ENCODE measurements at regions not wholly inside any gene's neighbourhood (a gene's known extent, or its start where the extent isn't known, plus 50 kb on each side); places are given as distances from the start of the nearest gene placed in this dataset.

DNA sequence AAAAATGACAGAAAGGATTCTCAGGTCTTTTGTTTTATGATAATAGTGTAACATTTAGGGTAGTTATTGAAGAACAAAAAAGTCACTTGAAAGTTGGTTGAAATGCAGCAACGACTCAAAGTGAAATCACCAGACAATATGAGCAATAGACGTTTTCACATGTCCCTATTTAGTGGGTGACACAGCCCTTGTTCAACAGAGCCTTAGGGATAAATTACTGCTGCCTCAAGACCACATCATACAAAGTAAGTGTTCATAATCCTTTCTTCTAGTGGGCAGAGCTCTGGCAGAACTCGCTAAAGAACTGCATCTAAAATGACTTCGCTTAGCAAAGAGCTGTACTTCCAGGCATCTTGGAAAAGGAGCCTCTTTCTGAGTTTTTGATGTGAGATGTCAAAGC lies 128.5 kb upstream of the LMNTD1 start:
- TF ChIP-seq, protein P1, sequence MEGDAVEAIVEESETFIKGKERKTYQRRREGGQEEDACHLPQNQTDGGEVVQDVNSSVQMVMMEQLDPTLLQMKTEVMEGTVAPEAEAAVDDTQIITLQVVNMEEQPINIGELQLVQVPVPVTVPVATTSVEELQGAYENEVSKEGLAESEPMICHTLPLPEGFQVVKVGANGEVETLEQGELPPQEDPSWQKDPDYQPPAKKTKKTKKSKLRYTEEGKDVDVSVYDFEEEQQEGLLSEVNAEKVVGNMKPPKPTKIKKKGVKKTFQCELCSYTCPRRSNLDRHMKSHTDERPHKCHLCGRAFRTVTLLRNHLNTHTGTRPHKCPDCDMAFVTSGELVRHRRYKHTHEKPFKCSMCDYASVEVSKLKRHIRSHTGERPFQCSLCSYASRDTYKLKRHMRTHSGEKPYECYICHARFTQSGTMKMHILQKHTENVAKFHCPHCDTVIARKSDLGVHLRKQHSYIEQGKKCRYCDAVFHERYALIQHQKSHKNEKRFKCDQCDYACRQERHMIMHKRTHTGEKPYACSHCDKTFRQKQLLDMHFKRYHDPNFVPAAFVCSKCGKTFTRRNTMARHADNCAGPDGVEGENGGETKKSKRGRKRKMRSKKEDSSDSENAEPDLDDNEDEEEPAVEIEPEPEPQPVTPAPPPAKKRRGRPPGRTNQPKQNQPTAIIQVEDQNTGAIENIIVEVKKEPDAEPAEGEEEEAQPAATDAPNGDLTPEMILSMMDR (IDR thresholded peaks at IDR 0.05): no peak
- TF ChIP-seq NR1H2 (CRISPR knock-in tag; IDR thresholded peaks at IDR 0.05): no peak
- TF ChIP-seq ZNF423 (CRISPR knock-in tag; IDR thresholded peaks at IDR 0.05): no peak
- TF ChIP-seq, protein P2, sequence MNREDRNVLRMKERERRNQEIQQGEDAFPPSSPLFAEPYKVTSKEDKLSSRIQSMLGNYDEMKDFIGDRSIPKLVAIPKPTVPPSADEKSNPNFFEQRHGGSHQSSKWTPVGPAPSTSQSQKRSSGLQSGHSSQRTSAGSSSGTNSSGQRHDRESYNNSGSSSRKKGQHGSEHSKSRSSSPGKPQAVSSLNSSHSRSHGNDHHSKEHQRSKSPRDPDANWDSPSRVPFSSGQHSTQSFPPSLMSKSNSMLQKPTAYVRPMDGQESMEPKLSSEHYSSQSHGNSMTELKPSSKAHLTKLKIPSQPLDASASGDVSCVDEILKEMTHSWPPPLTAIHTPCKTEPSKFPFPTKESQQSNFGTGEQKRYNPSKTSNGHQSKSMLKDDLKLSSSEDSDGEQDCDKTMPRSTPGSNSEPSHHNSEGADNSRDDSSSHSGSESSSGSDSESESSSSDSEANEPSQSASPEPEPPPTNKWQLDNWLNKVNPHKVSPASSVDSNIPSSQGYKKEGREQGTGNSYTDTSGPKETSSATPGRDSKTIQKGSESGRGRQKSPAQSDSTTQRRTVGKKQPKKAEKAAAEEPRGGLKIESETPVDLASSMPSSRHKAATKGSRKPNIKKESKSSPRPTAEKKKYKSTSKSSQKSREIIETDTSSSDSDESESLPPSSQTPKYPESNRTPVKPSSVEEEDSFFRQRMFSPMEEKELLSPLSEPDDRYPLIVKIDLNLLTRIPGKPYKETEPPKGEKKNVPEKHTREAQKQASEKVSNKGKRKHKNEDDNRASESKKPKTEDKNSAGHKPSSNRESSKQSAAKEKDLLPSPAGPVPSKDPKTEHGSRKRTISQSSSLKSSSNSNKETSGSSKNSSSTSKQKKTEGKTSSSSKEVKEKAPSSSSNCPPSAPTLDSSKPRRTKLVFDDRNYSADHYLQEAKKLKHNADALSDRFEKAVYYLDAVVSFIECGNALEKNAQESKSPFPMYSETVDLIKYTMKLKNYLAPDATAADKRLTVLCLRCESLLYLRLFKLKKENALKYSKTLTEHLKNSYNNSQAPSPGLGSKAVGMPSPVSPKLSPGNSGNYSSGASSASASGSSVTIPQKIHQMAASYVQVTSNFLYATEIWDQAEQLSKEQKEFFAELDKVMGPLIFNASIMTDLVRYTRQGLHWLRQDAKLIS (CRISPR knock-in tag; IDR thresholded peaks at IDR 0.05; ENCODE audit: borderline replicate concordance): no peak
- no peak for TF ChIP-seq HMGA2 (CRISPR knock-in tag; IDR thresholded peaks at IDR 0.05)
- TF ChIP-seq GABPB1 (CRISPR knock-in tag; IDR thresholded peaks at IDR 0.05): no peak
- TF ChIP-seq, protein P3, sequence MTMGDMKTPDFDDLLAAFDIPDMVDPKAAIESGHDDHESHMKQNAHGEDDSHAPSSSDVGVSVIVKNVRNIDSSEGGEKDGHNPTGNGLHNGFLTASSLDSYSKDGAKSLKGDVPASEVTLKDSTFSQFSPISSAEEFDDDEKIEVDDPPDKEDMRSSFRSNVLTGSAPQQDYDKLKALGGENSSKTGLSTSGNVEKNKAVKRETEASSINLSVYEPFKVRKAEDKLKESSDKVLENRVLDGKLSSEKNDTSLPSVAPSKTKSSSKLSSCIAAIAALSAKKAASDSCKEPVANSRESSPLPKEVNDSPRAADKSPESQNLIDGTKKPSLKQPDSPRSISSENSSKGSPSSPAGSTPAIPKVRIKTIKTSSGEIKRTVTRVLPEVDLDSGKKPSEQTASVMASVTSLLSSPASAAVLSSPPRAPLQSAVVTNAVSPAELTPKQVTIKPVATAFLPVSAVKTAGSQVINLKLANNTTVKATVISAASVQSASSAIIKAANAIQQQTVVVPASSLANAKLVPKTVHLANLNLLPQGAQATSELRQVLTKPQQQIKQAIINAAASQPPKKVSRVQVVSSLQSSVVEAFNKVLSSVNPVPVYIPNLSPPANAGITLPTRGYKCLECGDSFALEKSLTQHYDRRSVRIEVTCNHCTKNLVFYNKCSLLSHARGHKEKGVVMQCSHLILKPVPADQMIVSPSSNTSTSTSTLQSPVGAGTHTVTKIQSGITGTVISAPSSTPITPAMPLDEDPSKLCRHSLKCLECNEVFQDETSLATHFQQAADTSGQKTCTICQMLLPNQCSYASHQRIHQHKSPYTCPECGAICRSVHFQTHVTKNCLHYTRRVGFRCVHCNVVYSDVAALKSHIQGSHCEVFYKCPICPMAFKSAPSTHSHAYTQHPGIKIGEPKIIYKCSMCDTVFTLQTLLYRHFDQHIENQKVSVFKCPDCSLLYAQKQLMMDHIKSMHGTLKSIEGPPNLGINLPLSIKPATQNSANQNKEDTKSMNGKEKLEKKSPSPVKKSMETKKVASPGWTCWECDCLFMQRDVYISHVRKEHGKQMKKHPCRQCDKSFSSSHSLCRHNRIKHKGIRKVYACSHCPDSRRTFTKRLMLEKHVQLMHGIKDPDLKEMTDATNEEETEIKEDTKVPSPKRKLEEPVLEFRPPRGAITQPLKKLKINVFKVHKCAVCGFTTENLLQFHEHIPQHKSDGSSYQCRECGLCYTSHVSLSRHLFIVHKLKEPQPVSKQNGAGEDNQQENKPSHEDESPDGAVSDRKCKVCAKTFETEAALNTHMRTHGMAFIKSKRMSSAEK (CRISPR knock-in tag; IDR thresholded peaks at IDR 0.05; ENCODE audit: borderline replicate concordance): no peak
- no peak for TF ChIP-seq CREB1 (CRISPR knock-in tag; IDR thresholded peaks at IDR 0.05)
- TF ChIP-seq, protein P4, sequence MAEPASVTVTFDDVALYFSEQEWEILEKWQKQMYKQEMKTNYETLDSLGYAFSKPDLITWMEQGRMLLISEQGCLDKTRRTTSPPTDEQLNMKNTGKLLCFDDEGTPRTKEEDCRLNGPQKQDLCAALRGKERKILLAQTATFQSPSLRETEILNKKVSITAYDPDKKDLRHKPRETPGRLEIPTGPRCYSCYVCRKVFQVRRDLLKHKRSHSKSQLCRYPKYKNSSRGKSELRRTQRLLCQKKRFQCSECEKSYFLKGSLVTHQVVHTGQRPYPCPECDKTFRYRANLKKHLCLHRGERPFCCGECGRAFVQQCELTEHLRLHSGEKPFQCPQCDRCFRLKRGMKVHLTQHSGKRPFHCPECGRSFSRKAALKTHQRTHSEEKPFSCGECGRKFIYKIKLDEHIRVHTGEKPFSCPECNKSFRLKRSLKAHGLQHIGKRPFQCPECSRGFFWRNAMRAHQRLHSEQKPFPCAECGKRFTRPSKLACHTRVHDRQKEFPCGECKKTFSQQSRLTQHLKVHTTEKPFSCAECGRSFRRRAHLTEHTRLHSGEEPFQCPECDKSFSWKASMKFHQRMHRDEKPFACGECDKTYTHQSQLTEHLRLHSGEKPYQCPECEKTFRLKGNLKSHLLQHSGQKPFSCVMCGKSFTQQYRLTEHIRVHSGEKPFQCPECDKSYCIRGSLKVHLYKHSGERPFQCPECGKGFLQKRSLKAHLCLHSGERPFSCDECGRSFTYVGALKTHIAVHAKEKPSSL (CRISPR knock-in tag; conservative IDR thresholded peaks at IDR 0.05): no peak
- TF ChIP-seq SMAD3 (CRISPR knock-in tag; IDR thresholded peaks at IDR 0.05; ENCODE audit: borderline replicate concordance): no peak
